ENCODE measurements at regions not wholly inside any gene's neighbourhood (a gene's known extent, or its start where the extent isn't known, plus 50 kb on each side); places are given as distances from the start of the nearest gene placed in this dataset.

GRCh38 chr9:129331493-129331765, 153.4 kb upstream of the IER5L start:
- TF ChIP-seq CTCF (tag by site-specific recombination; IDR thresholded peaks at IDR 0.05) (no peak), ZNF324 (tag by site-specific recombination; IDR thresholded peaks at IDR 0.05) (no peak), ZNF645 (tag by site-specific recombination; IDR thresholded peaks at IDR 0.05) (no peak), ZIC2 (tag by site-specific recombination; IDR thresholded peaks at IDR 0.05) (no peak), ZBTB26 (tag by site-specific recombination; optimal IDR thresholded peaks at IDR 0.05) (no peak), ZNF157 (tag by site-specific recombination; IDR thresholded peaks at IDR 0.05) (no peak)
